K562 (cell line): ENCODE measurements at regions not wholly inside any gene's neighbourhood (a gene's known extent, or its start where the extent isn't known, plus 50 kb on each side); places are given as distances from the start of the nearest gene placed in this dataset.

Source experiments
- ATAC-seq: fragments of 200-7000 bp; cut with Tn5 transposase; 3 replicates; pipeline ENCODE4 v1.9.1; 2020; ENCODE audit warnings: moderate library complexity
- BruUV-seq: library from RNA; stranded (reverse); fragments of 400-500 nt; replicated peaks from 2 replicates; lab custom pipeline; 2021; lab: Mats Ljungman, UMichigan
- CTCF ChIA-PET: fragments of 300-600 bp; formaldehyde crosslinking; extraction: SDS; loops from one replicate; lab custom pipeline; 2021; ENCODE audit warnings: low intra/inter-chr PET ratio; lab: Yijun Ruan, JAX
- POLR2A ChIA-PET: fragments of 300-600, 350-650 bp; sonication (Branson Sonifier 250); formaldehyde crosslinking; extraction: SDS; loops from one replicate; lab custom pipeline; 2021; ENCODE audit warnings: antibody characterized with exemption, inconsistent platforms; lab: Yijun Ruan, JAX
- DNase-seq, 4 experiments: peaks; one replicate each; pipeline versions ENCODE4 v3.0.0 to v3.0.0-alpha.2; 2011 to 2018; ENCODE audit warnings: low spot score in 3 of 4, mixed read lengths in 3 of 4; ENCODE audit errors: extremely low read depth in 1 of 4
- FAIRE-seq: peaks from 2 replicates; lab custom pipeline; 2011; peaks lifted over from hg19 to GRCh38; lab: Jason Lieb, UNC
- H2AFZ ChIP-seq: 2 replicates; pipeline ENCODE4 v1.6.0; 2011; ENCODE audit warnings: low read depth, low read length, control low read depth, inconsistent platforms
- H3K27ac ChIP-seq: fragments of 200-600 bp; 3 replicates; pipeline ENCODE4 v1.8.0; 2011; ENCODE audit warnings: low read depth, mild to moderate bottlenecking, control low read depth, inconsistent platforms, low read length, moderate library complexity, mixed read lengths; ENCODE audit errors: extremely low read depth
- H3K27me3 ChIP-seq, 2 experiments: fragments of 300-600 bp in 1 of 2; 2 replicates in 1 of 2; 3 replicates in 1 of 2; pipeline versions ENCODE4 v1.6.0 to v1.8.0; 2011; ENCODE audit warnings: inconsistent platforms in 2 of 2, low read length in 2 of 2, mild to moderate bottlenecking in 1 of 2, mixed read lengths in 1 of 2, moderate library complexity in 1 of 2; ENCODE audit not compliant: control insufficient read depth in 2 of 2, insufficient read depth in 2 of 2
- H3K36me3 ChIP-seq: fragments of 300-600 bp; 3 replicates; pipeline ENCODE4 v1.8.0; 2011; ENCODE audit warnings: mild to moderate bottlenecking, low read length, inconsistent platforms; ENCODE audit not compliant: control insufficient read depth, insufficient read depth
- H3K4me1 ChIP-seq, 2 experiments: fragments of 200-600 bp in 1 of 2; replicated peaks in 1 of 2; 2 replicates in 1 of 2; 3 replicates in 1 of 2; pipeline versions ENCODE4 v1.5.1 to v1.8.0; 2011; ENCODE audit warnings: inconsistent platforms in 2 of 2, low read length in 2 of 2, mild to moderate bottlenecking in 1 of 2, mixed read lengths in 1 of 2, moderate library complexity in 1 of 2; ENCODE audit not compliant: control insufficient read depth in 2 of 2, insufficient read depth in 2 of 2
- H3K4me2 ChIP-seq: 2 replicates; pipeline ENCODE4 v1.6.1; 2011; ENCODE audit warnings: low read length, control low read depth, inconsistent platforms, mixed read lengths; ENCODE audit not compliant: insufficient read depth
- H3K4me3 ChIP-seq: fragments of 200-600 bp; sonication (generic), shearing (Covaris generic); 2 replicates; pipeline ENCODE4 v1.5.1; 2016; ENCODE audit warnings: control low read depth, inconsistent platforms
- H3K79me2 ChIP-seq: fragments of 200-600 bp; 3 replicates; pipeline ENCODE4 v1.8.0; 2011; ENCODE audit warnings: low read length, inconsistent platforms; ENCODE audit not compliant: control insufficient read depth, insufficient read depth
- H3K9ac ChIP-seq, 2 experiments: 2 replicates each; pipeline versions ENCODE4 v1.6.0 to v1.6.1; 2011; ENCODE audit warnings: low read depth in 2 of 2, low read length in 2 of 2, control low read depth in 1 of 2, inconsistent platforms in 1 of 2, mild to moderate bottlenecking in 1 of 2, mixed read lengths in 1 of 2; ENCODE audit not compliant: insufficient read depth in 1 of 2
- H3K9me1 ChIP-seq: one replicate; pipeline ENCODE4 v1.6.0; 2011; ENCODE audit warnings: inconsistent platforms, mild to moderate bottlenecking, low read length, moderate library complexity; ENCODE audit not compliant: control insufficient read depth, insufficient read depth
- H3K9me3 ChIP-seq: replicated peaks from 2 replicates; pipeline ENCODE4 v1.5.1; 2011; ENCODE audit warnings: low read depth, low read length, inconsistent platforms; ENCODE audit not compliant: control insufficient read depth, insufficient read depth
- H4K20me1 ChIP-seq: replicated peaks from 2 replicates; pipeline ENCODE4 v1.6.1; 2011; ENCODE audit warnings: low read length, inconsistent platforms, mixed read lengths; ENCODE audit not compliant: control insufficient read depth, insufficient read depth
- CBX5 ChIP-seq: IDR thresholded peaks from 2 replicates; pipeline ENCODE4 v1.6.1; 2014; ENCODE audit warnings: low read depth, borderline replicate concordance
- PYGO2 ChIP-seq: fragments of 450-650 bp; IDR thresholded peaks from 2 replicates; pipeline ENCODE4 v1.6.1; 2016; ENCODE audit warnings: mild to moderate bottlenecking, missing genetic modification characterization, moderate library complexity, missing compliant biosample characterization
- ZNF165 ChIP-seq: fragments of 250-450 bp; sonication (Bioruptor Pico); IDR thresholded peaks from 2 replicates; pipeline ENCODE4 v1.4.0; 2020; ENCODE audit warnings: borderline replicate concordance
- ZNF717 ChIP-seq: fragments of 250-450 bp; sonication (Bioruptor Pico); IDR thresholded peaks from 2 replicates; pipeline ENCODE4 v1.5.0; 2021
- WGBS: fragments of 100-300 bp; shearing (Covaris generic); methylation state at CpG from one replicate; pipeline ENCODE4 v1.1.6; 2016; ENCODE audit warnings: low coverage, mixed read lengths; ENCODE audit not compliant: insufficient coverage; ENCODE audit errors: missing lambda C conversion rate; 5-methylcytosine and 5-hydroxymethylcytosine counted together
- in situ Hi-C: fragments of 300-500 bp; cut with MboI; formaldehyde crosslinking; loops from 4 replicates; pipeline ENCODE4 v1.15.0; 2018; ENCODE audit warnings: inconsistent platforms, mixed read lengths
- intact Hi-C: fragments of 100-400 bp; cut with micrococcal nuclease; formaldehyde crosslinking; loops from 2 replicates; pipeline ENCODE4 v1.14.2; 2022

DNA sequence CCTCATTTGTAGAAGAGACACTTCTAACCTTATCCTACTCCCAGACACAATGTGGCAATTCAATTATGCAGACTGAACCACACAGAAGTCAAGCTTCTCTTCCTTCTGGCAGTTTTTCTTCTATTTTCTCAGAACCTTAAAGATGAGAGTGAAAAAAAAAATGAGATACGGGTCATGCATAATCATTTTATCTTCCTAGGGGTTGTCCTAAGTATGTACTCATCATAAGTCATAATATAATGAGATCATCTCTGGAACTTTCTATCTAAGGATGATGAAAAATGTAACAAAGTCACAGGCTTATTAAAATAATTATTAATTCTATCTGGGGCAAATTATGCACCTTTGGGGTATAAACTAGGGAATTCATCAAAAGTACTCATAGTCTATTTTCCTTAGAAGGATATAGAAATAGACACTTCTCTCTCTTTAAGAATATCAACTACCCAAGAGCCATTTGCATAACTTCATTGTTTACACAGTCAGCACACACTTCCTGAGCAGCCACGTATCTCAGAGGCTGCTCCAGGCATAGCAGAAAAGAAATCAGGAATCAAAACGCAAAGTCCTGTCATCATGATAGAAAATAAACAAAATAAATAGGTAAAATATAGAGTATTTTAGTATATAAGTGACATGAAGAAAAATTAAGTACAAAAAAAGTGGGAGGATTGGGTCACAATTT is 345.9 kb upstream of the SPHKAP start:
- FAIRE-seq, result no peak
- no peaks in the 10 kb centered on the region for H3K9me1 ChIP-seq
- no peak overlapping the region for H3K9ac ChIP-seq
- no peaks in the 10 kb centered on the region for H3K4me1 ChIP-seq
- in situ Hi-C loops, result no loop called here
- TF ChIP-seq ZNF165 (CRISPR knock-in tag), result no peak
- no peak for TF ChIP-seq PYGO2
- TF ChIP-seq, all 486 proteins: peak for 0
- ATAC-seq (no peak), DNase-seq (no peak)
- no peaks in the 10 kb centered on the region for H3K9me3 ChIP-seq
- no peak overlapping the region for H3K27ac ChIP-seq
- H3K36me3 ChIP-seq, result no peaks in the 10 kb centered on the region
- no TSS peak for BruUV-seq
- no peak overlapping the region for H3K4me2 ChIP-seq
- H4K20me1 ChIP-seq, result no peaks in the 10 kb centered on the region
- H3K79me2 ChIP-seq, result no peaks in the 10 kb centered on the region
- intact Hi-C loops, result no loop called here
- whole genome bisulfite sequencing, result 3% methylated on average over 3 of the region's 3 CpGs
- POLR2A ChIA-PET, result no interaction called here
- CTCF ChIA-PET, result no interaction called here
- H3K4me3 ChIP-seq, result no peak overlapping the region
- H2AFZ ChIP-seq, result no peak overlapping the region
- no peaks in the 10 kb centered on the region for H3K27me3 ChIP-seq

DNA sequence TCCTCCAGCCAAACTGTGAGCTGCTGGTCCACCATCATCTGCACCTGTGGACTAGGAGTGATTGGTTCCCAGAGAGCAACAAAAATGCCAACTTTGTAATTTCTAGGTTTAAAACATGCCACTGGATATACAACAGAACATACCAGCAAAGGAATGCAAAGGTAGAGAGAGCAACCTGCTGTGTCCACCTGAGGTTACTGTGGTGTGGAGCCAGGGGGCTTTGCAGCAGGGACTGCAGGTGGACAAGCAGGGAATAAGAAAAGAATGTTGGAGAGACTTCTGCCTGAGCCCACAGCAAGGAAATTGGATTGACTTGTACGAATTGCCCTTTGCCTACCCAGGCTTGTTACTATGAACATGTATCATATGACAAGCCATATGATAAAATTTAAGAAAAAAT is 345.2 kb upstream of the SPHKAP start:
- intact Hi-C loops, result no loop called here
- no peaks in the 10 kb centered on the region for H3K9me3 ChIP-seq
- H3K36me3 ChIP-seq, result no peaks in the 10 kb centered on the region
- TF ChIP-seq CBX5 (no peak), ZNF717 (CRISPR knock-in tag) (no peak)
- no peaks in the 10 kb centered on the region for H3K27me3 ChIP-seq
- in situ Hi-C loops, result no loop called here
- H2AFZ ChIP-seq, result no peak overlapping the region
- no peak overlapping the region for H3K9ac ChIP-seq
- no peaks in the 10 kb centered on the region for H3K79me2 ChIP-seq
- ChIA-PET POLR2A (no interaction called here), CTCF (no interaction called here)
- DNase-seq (no peak), FAIRE-seq (no peak), ATAC-seq (no peak)
- H3K4me3 ChIP-seq, result no peak overlapping the region
- H3K4me1 ChIP-seq, result no peaks in the 10 kb centered on the region
- no peaks in the 10 kb centered on the region for H3K9me1 ChIP-seq
- H3K27ac ChIP-seq, result no peak overlapping the region
- 0% methylated on average over 1 of the region's 1 CpG for WGBS
- H4K20me1 ChIP-seq, result no peaks in the 10 kb centered on the region
- H3K4me2 ChIP-seq, result no peak overlapping the region
- no TSS peak for BruUV-seq
